ENCODE measurements at regions not wholly inside any gene's neighbourhood (a gene's known extent, or its start where the extent isn't known, plus 50 kb on each side); places are given as distances from the start of the nearest gene placed in this dataset.

- DNase-seq (ENCODE audit: low spot score) = no peak
- TF ChIP-seq CTCF (IDR thresholded peaks at IDR 0.05; ENCODE audit: borderline replicate concordance, control extremely low read depth, extremely low read depth, insufficient read depth, missing control alignments) = no peak
- in situ Hi-C loops (cut with MboI; ENCODE audit: low sequenced_read_pairs, unreplicated experiment) = no loop called here
Measured at GRCh38 chr5:68932830-68933434, 160.9 kb upstream of the SLC30A5 start.

- in situ Hi-C loops (cut with MboI; ENCODE audit: low sequenced_read_pairs, unreplicated experiment) = no loop called here
- no peak for TF ChIP-seq CTCF (IDR thresholded peaks at IDR 0.05; ENCODE audit: borderline replicate concordance, control extremely low read depth, extremely low read depth, insufficient read depth, missing control alignments)
- no peak for DNase-seq (ENCODE audit: low spot score)
Measured at GRCh38 chr5:68942169-68942568, 151.6 kb upstream of the SLC30A5 start.

GRCh38 chr5:68946728-68947127 lies 147.1 kb upstream of the SLC30A5 start:
- no peak for DNase-seq (ENCODE audit: low spot score)
- TF ChIP-seq CTCF (IDR thresholded peaks at IDR 0.05; ENCODE audit: borderline replicate concordance, control extremely low read depth, extremely low read depth, insufficient read depth, missing control alignments) = no peak
- in situ Hi-C loops (cut with MboI; ENCODE audit: low sequenced_read_pairs, unreplicated experiment) = no loop called here

GRCh38 chr5:68947986-68948385 lies 145.8 kb upstream of the SLC30A5 start:
- in situ Hi-C loops (cut with MboI; ENCODE audit: low sequenced_read_pairs, unreplicated experiment) = no loop called here
- TF ChIP-seq CTCF (IDR thresholded peaks at IDR 0.05; ENCODE audit: borderline replicate concordance, control extremely low read depth, extremely low read depth, insufficient read depth, missing control alignments) = no peak
- DNase-seq (ENCODE audit: low spot score) = no peak

GRCh38 chr5:68949256-68949655 lies 144.6 kb upstream of the SLC30A5 start:
- DNase-seq (ENCODE audit: low spot score) = no peak
- no peak for TF ChIP-seq CTCF (IDR thresholded peaks at IDR 0.05; ENCODE audit: borderline replicate concordance, control extremely low read depth, extremely low read depth, insufficient read depth, missing control alignments)
- in situ Hi-C loops (cut with MboI; ENCODE audit: low sequenced_read_pairs, unreplicated experiment) = no loop called here

GRCh38 chr5:68949711-68950110 lies 144.1 kb upstream of the SLC30A5 start:
- DNase-seq (ENCODE audit: low spot score) = no peak
- in situ Hi-C loops (cut with MboI; ENCODE audit: low sequenced_read_pairs, unreplicated experiment) = no loop called here
- no peak for TF ChIP-seq CTCF (IDR thresholded peaks at IDR 0.05; ENCODE audit: borderline replicate concordance, control extremely low read depth, extremely low read depth, insufficient read depth, missing control alignments)

Measured in GM13976 (cell line).